Thoracic aorta (tissue), 2 donors: ENCODE measurements at regions not wholly inside any gene's neighbourhood (a gene's known extent, or its start where the extent isn't known, plus 50 kb on each side); places are given as distances from the start of the nearest gene placed in this dataset.

Experiments used
- ATAC-seq: fragments of 150-250 bp; one replicate; pipeline ENCODE4 v1.8.0; 2017; ENCODE audit warnings: low read depth; ENCODE audit not compliant: insufficient number of reproducible peaks, low FRiP score
- DNase-seq: peaks from one replicate; pipeline ENCODE4 v3.0.0-alpha.2; 2020; ENCODE audit warnings: low spot score
- H3K27ac ChIP-seq, 2 donors: fragments of 200-600 bp; sonication (generic); 1 replicate in 1 of 2; 2 replicates in 1 of 2; pipeline ENCODE4 v1.5.1; 2016; ENCODE audit warnings: mild to moderate bottlenecking in 2 of 2, moderate library complexity in 2 of 2
- H3K27me3 ChIP-seq: fragments of 200-600 bp; sonication (generic); replicated peaks from 2 replicates; pipeline ENCODE4 v1.6.0; 2016; ENCODE audit warnings: mild to moderate bottlenecking; ENCODE audit not compliant: insufficient read depth
- H3K36me3 ChIP-seq: fragments of 200-600 bp; sonication (generic); one replicate; pipeline ENCODE4 v1.5.1; 2016
- H3K4me1 ChIP-seq, 2 donors: fragments of 200-600 bp; sonication (generic); 1 replicate in 1 of 2; 2 replicates in 1 of 2; pipeline versions ENCODE4 v1.5.1 to v1.6.0; 2016; ENCODE audit warnings: low read depth in 2 of 2, mild to moderate bottlenecking in 1 of 2; ENCODE audit not compliant: control insufficient read depth in 1 of 2
- H3K4me3 ChIP-seq: fragments of 200-600 bp; sonication (generic); 2 replicates; pipeline ENCODE4 v1.5.1; 2016; ENCODE audit warnings: mild to moderate bottlenecking
- H3K9me3 ChIP-seq: fragments of 200-600 bp; sonication (generic); 2 replicates; pipeline ENCODE4 v1.5.1; 2016
- TF ChIP-seq, protein P1 (sequence below): fragments of 200-600 bp; sonication (generic); IDR thresholded peaks from one replicate; pipeline ENCODE4 v1.5.1; 2019; ENCODE audit warnings: antibody characterized with exemption

DNA sequence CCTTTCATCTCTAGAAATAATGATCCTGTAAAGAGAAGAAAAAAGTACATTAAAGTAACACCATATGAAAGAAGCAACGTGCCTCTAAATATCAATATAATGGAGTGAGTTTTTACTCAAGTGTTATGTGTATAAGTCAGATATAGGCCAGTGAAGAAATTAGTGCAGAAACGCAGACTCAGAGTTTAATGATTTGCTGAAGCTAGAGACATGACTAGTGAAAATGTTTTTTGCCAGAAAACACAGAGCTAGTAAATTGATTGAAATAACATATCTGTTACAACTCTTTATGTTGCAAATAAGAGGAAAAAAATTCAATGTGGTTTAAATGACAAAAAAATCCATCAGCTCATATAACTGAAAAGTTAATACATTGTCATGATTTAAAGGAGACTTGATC, 217.2 kb upstream of the NXPH2 start:
- H3K4me1 ChIP-seq, result no peaks in the 10 kb centered on the region
- H3K27me3 ChIP-seq, result no peaks in the 10 kb centered on the region
- ATAC-seq (no peak), DNase-seq (no peak)
- no peaks in the 10 kb centered on the region for H3K9me3 ChIP-seq
- no peak overlapping the region for H3K27ac ChIP-seq
- TF ChIP-seq, protein P1, sequence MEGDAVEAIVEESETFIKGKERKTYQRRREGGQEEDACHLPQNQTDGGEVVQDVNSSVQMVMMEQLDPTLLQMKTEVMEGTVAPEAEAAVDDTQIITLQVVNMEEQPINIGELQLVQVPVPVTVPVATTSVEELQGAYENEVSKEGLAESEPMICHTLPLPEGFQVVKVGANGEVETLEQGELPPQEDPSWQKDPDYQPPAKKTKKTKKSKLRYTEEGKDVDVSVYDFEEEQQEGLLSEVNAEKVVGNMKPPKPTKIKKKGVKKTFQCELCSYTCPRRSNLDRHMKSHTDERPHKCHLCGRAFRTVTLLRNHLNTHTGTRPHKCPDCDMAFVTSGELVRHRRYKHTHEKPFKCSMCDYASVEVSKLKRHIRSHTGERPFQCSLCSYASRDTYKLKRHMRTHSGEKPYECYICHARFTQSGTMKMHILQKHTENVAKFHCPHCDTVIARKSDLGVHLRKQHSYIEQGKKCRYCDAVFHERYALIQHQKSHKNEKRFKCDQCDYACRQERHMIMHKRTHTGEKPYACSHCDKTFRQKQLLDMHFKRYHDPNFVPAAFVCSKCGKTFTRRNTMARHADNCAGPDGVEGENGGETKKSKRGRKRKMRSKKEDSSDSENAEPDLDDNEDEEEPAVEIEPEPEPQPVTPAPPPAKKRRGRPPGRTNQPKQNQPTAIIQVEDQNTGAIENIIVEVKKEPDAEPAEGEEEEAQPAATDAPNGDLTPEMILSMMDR, result no peak
- H3K36me3 ChIP-seq, result no peaks in the 10 kb centered on the region
- H3K4me3 ChIP-seq, result no peak overlapping the region

DNA sequence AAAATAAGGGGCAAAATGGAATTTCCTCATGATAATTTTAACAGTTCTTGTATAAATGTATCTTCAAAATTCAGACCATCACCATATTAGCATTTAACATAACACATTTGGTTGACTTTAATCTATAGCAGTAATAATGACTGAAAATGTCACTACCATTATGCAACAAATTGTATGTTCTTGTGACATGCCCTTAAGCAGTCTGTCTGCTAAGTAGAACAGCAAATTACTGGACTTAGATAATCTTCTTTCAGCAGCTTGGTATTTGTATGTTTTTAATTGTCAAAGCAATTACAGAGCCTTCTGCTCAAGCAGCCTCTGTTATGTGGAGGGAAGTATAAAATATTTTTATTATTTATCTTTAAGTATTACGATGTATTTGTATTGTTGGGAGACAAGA, 214.3 kb upstream of the NXPH2 start:
- DNase-seq (no peak), ATAC-seq (no peak)
- Histone ChIP-seq H3K27ac (no peak overlapping the region), H3K27me3 (no peaks in the 10 kb centered on the region), H3K9me3 (no peaks in the 10 kb centered on the region), H3K4me3 (no peak overlapping the region), H3K36me3 (no peaks in the 10 kb centered on the region), H3K4me1 (no peaks in the 10 kb centered on the region)
- TF ChIP-seq, protein P1, result no peak

DNA sequence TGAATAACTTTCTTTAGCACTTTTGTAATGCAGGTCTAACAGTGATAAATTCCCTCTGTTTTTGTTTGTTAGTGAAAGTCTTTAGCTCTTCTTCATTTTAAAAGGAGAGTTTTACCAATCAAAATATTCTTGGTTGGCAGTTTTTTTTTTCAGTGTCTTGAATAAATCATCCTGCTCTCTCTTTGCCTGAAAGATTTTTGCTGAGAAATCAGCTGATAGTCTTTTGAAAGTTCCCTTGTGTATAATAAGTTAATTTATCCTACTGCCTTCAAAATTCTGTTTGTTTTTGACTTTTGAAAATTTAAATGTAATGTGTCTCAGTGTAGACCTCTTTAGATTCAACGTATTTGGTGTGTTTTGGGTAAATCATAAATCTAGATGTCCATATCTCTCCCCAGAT, 205.7 kb upstream of the NXPH2 start:
- Histone ChIP-seq H3K27me3 (no peaks in the 10 kb centered on the region), H3K36me3 (no peaks in the 10 kb centered on the region), H3K9me3 (peaks cover 6% of the 10 kb centered on the region), H3K4me3 (no peak overlapping the region), H3K4me1 (no peaks in the 10 kb centered on the region), H3K27ac (no peak overlapping the region)
- DNase-seq (no peak), ATAC-seq (no peak)
- TF ChIP-seq, protein P1, result no peak

DNA sequence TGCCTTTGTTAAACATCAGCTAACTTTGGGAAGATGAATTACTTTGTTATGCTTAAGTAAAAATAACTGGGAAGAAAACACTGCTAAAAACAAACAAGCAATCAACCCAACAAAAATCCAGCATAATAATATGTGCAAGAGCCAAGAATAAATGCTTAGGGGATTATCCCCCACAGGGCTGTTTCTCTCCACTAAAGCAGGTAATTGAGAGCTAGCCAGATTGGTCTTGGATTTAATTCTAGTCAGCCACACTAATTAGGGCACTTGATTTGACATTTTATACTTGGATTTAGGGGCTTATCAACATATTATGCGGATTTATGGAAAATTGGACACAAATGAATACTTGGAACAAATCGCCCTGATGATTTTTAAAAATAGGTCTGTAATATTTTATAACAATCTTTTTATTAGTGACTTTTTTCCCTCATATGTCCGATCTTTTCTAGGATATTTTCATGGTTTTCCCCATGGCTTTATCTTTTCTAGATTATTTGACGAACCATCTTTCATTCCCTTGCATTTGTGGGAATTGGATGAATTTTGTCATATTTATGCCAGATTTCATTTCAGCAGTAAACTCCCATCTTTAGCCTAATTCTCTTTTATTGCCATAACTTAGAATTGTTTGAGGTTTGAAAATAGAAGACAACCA, 199.1 kb upstream of the NXPH2 start:
- Histone ChIP-seq H3K4me1 (no peaks in the 10 kb centered on the region), H3K4me3 (no peak overlapping the region), H3K27me3 (no peaks in the 10 kb centered on the region), H3K9me3 (no peaks in the 10 kb centered on the region), H3K36me3 (no peaks in the 10 kb centered on the region), H3K27ac (no peak overlapping the region)
- TF ChIP-seq, protein P1, result no peak
- no peak for DNase-seq
- ATAC-seq, result no peak

DNA sequence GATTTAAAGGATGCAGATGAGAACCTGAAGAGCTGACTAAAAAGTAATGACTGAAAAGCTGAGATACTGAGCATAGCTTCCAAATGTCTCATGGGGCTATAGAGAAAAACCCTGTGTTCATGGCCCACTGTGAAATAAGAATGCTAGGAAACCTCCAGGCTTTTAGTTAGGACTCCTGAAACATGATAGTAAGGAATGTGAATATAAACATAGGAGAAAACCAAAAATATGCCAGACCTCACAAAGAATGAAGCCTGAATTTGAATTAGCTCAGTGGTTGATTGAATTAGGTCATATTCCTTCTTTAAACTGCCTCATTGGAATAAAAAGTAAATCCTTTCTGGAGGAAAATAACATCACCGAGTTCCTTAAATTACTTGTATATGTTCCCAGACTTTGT, 194.5 kb upstream of the NXPH2 start:
- H3K9me3 ChIP-seq, result no peaks in the 10 kb centered on the region
- no peaks in the 10 kb centered on the region for H3K4me1 ChIP-seq
- no peak overlapping the region for H3K4me3 ChIP-seq
- no peaks in the 10 kb centered on the region for H3K36me3 ChIP-seq
- no peak overlapping the region for H3K27ac ChIP-seq
- TF ChIP-seq, protein P1, result no peak
- no peaks in the 10 kb centered on the region for H3K27me3 ChIP-seq
- no peak for ATAC-seq
- DNase-seq, result no peak
